Transverse colon (tissue), 4 donors: ENCODE measurements at regions not wholly inside any gene's neighbourhood (a gene's known extent, or its start where the extent isn't known, plus 50 kb on each side); places are given as distances from the start of the nearest gene placed in this dataset.

Experiments
- EP300 ChIP-seq: sonication (generic); formaldehyde crosslinking; IDR thresholded peaks from one replicate; pipeline ENCODE4 v1.6.1; 2017; ENCODE audit warnings: antibody characterized with exemption, low read depth
- POLR2A ChIP-seq: fragments of 450-650 bp; IDR thresholded peaks from one replicate; pipeline ENCODE4 v1.6.1; 2016; ENCODE audit warnings: antibody characterized with exemption, mild to moderate bottlenecking, moderate library complexity
- POLR2AphosphoS5 ChIP-seq, 3 donors: sonication (generic); formaldehyde crosslinking; IDR thresholded peaks; one replicate each; pipeline ENCODE4 v1.6.1; 2016; ENCODE audit warnings: antibody characterized with exemption in 3 of 3
- TF ChIP-seq, protein P1 (sequence below), 5 experiments: fragments of 200-600 bp in 3 of 5; fragments of 450-650 bp in 2 of 5; sonication (generic) in 3 of 5; IDR thresholded peaks; 1 replicate in 2 of 5; 2 replicates in 3 of 5; pipeline ENCODE4 v1.5.1; 2016 to 2017; ENCODE audit warnings: antibody characterized with exemption in 5 of 5, inconsistent platforms in 3 of 5, mild to moderate bottlenecking in 2 of 5, moderate library complexity in 1 of 5

DNA sequence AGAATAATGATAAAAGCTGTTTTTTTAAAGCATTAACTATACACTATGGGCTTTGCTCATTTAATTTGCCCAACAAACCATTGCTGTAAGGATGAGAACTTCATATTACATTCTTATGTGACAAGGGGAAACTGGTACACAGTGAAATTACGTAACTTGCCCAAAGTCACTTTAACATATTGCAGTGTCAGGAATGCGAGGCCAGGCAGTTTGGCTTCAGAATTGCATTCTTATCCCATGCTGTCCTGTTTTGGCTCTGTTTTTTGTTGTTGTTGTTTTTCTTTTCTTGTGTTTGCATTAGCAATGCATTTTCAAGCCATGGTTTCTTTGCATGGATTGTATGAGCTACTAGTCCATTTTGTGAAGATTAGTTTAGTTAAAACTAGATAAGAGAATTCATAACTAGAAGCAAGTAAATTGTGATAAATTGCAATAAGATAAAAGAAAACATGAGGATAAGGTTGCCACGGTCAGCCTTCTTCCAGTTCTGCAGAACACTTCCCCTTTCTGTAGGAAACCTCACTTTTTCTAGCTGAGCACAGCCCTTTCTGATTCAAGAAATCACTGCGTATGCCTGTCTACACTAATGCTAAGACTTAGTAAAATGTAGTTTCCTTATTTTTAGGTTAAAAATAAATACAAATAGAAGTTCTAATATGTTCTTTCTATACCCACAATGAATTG, 221.3 kb upstream of the KCNJ16 start:
- TF ChIP-seq POLR2A (no peak), POLR2AphosphoS5 (IDR thresholded peaks at IDR 0.05) (no peak), EP300 (no peak)
- TF ChIP-seq, protein P1, sequence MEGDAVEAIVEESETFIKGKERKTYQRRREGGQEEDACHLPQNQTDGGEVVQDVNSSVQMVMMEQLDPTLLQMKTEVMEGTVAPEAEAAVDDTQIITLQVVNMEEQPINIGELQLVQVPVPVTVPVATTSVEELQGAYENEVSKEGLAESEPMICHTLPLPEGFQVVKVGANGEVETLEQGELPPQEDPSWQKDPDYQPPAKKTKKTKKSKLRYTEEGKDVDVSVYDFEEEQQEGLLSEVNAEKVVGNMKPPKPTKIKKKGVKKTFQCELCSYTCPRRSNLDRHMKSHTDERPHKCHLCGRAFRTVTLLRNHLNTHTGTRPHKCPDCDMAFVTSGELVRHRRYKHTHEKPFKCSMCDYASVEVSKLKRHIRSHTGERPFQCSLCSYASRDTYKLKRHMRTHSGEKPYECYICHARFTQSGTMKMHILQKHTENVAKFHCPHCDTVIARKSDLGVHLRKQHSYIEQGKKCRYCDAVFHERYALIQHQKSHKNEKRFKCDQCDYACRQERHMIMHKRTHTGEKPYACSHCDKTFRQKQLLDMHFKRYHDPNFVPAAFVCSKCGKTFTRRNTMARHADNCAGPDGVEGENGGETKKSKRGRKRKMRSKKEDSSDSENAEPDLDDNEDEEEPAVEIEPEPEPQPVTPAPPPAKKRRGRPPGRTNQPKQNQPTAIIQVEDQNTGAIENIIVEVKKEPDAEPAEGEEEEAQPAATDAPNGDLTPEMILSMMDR (IDR thresholded peaks at IDR 0.05) = no peak
